IMR-90 (cell line): ENCODE measurements at regions not wholly inside any gene's neighbourhood (a gene's known extent, or its start where the extent isn't known, plus 50 kb on each side); places are given as distances from the start of the nearest gene placed in this dataset.

Experiments used
- ATAC-seq: fragments of 200-7000 bp; cut with Tn5 transposase; 2 replicates; pipeline ENCODE4 v1.9.1; 2020; ENCODE audit warnings: low read depth, mild to moderate bottlenecking, moderate library complexity
- BruUV-seq: library from RNA; stranded (reverse); fragments of 400-500 nt; replicated peaks from 2 replicates; lab custom pipeline; 2021; lab: Mats Ljungman, UMichigan
- CTCF ChIA-PET: fragments of 300-600 bp; formaldehyde crosslinking; extraction: SDS; loops from one replicate; lab custom pipeline; 2021; ENCODE audit warnings: antibody characterized with exemption; lab: Yijun Ruan, JAX
- POLR2A ChIA-PET: fragments of 300-600 bp; sonication (Branson Sonifier 250); formaldehyde crosslinking; loops from one replicate; lab custom pipeline; 2022; ENCODE audit warnings: antibody characterized with exemption; ENCODE audit not compliant: unreplicated experiment; lab: Charles Lee
- DNase-seq: peaks from one replicate; pipeline ENCODE4 v3.0.0; 2013
- H2AFZ ChIP-seq: replicated peaks from 2 replicates; pipeline ENCODE3; 2013; ENCODE audit warnings: low read length, mild to moderate bottlenecking; ENCODE audit not compliant: poor library complexity
- H2AK5ac ChIP-seq: 2 replicates; pipeline ENCODE4 v1.6.1; 2013; ENCODE audit warnings: low read depth, low read length, inconsistent platforms
- H2AK9ac ChIP-seq: replicated peaks from 2 replicates; pipeline ENCODE3; 2013; ENCODE audit warnings: mild to moderate bottlenecking, low read depth, low read length, moderate library complexity; ENCODE audit not compliant: poor library complexity
- H2BK120ac ChIP-seq: 2 replicates; pipeline ENCODE4 v1.6.1; 2013; ENCODE audit warnings: low read depth, low read length, inconsistent platforms
- H2BK15ac ChIP-seq: 3 replicates; pipeline ENCODE4 v1.6.1; 2013; ENCODE audit warnings: low read depth, low read length, inconsistent platforms
- H2BK20ac ChIP-seq: 2 replicates; pipeline ENCODE4 v1.6.1; 2013; ENCODE audit warnings: low read depth, mild to moderate bottlenecking, inconsistent platforms, low read length, moderate library complexity
- H2BK5ac ChIP-seq: 2 replicates; pipeline ENCODE4 v1.6.1; 2013; ENCODE audit warnings: mild to moderate bottlenecking, low read depth, low read length, inconsistent platforms; ENCODE audit not compliant: poor library complexity, severe bottlenecking
- H3K14ac ChIP-seq: replicated peaks from 2 replicates; pipeline ENCODE4 v1.6.1; 2013; ENCODE audit warnings: low read depth, low read length, inconsistent platforms
- H3K18ac ChIP-seq: 2 replicates; pipeline ENCODE4 v1.6.1; 2013; ENCODE audit warnings: low read depth, low read length, control low read depth
- H3K23ac ChIP-seq: 2 replicates; pipeline ENCODE4 v1.6.1; 2013; ENCODE audit warnings: low read depth, low read length, inconsistent platforms
- H3K27ac ChIP-seq: 2 replicates; pipeline ENCODE4 v1.5.1; 2013; ENCODE audit warnings: mild to moderate bottlenecking, control low read depth, low read length; ENCODE audit not compliant: insufficient read depth
- H3K27me3 ChIP-seq: 2 replicates; pipeline ENCODE4 v1.6.1; 2013; ENCODE audit warnings: low read length; ENCODE audit not compliant: control insufficient read depth, insufficient read depth
- H3K36me3 ChIP-seq: 2 replicates; pipeline ENCODE4 v1.6.1; 2013; ENCODE audit warnings: low read length, mixed read lengths; ENCODE audit not compliant: control insufficient read depth, insufficient read depth
- H3K4ac ChIP-seq: 2 replicates; pipeline ENCODE4 v1.6.1; 2013; ENCODE audit warnings: low read depth, low read length, inconsistent platforms
- H3K4me1 ChIP-seq: 2 replicates; pipeline ENCODE4 v1.6.1; 2013; ENCODE audit warnings: low read length, mixed read lengths; ENCODE audit not compliant: control insufficient read depth, insufficient read depth
- H3K4me2 ChIP-seq: 2 replicates; pipeline ENCODE4 v1.6.1; 2013; ENCODE audit warnings: low read depth, mild to moderate bottlenecking, control low read depth, low read length, moderate library complexity
- H3K4me3 ChIP-seq: 2 replicates; pipeline ENCODE4 v1.5.1; 2013; ENCODE audit warnings: low read depth, mild to moderate bottlenecking, control low read depth, low read length, moderate library complexity; ENCODE audit not compliant: insufficient read depth
- H3K56ac ChIP-seq: 2 replicates; pipeline ENCODE4 v1.6.1; 2013; ENCODE audit warnings: low read length, inconsistent platforms; ENCODE audit not compliant: insufficient read depth; ENCODE audit errors: extremely low read depth
- H3K79me1 ChIP-seq, 2 experiments: 2 replicates each; pipeline ENCODE4 v1.6.1; 2013; ENCODE audit warnings: low read length in 2 of 2, inconsistent platforms in 1 of 2, low read depth in 1 of 2
- H3K9ac ChIP-seq: 2 replicates; pipeline ENCODE4 v1.6.1; 2013; ENCODE audit warnings: low read depth, low read length, control low read depth
- H3K9me1 ChIP-seq: 2 replicates; pipeline ENCODE4 v1.6.1; 2013; ENCODE audit warnings: low read length, inconsistent platforms; ENCODE audit not compliant: insufficient read depth
- H3K9me3 ChIP-seq: 2 replicates; pipeline ENCODE4 v1.6.1; 2013; ENCODE audit warnings: low read length; ENCODE audit not compliant: control insufficient read depth, insufficient read depth
- H4K20me1 ChIP-seq: 2 replicates; pipeline ENCODE4 v1.6.1; 2013; ENCODE audit warnings: low read length, inconsistent platforms; ENCODE audit not compliant: insufficient read depth
- H4K5ac ChIP-seq: 2 replicates; pipeline ENCODE4 v1.6.1; 2013; ENCODE audit warnings: mild to moderate bottlenecking, low read depth, low read length, control low read depth
- H4K8ac ChIP-seq, 2 experiments: 2 replicates each; pipeline ENCODE4 v1.6.1; 2013; ENCODE audit warnings: low read depth in 2 of 2, low read length in 2 of 2, control low read depth in 1 of 2, inconsistent platforms in 1 of 2
- H4K91ac ChIP-seq: 2 replicates; pipeline ENCODE4 v1.6.1; 2013; ENCODE audit warnings: low read depth, low read length, inconsistent platforms; ENCODE audit not compliant: insufficient read depth
- CEBPB ChIP-seq: IDR thresholded peaks from 2 replicates; pipeline ENCODE4 v1.6.1; 2012; ENCODE audit warnings: low read depth, low read length, improper control_type of control experiment
- CHD1 ChIP-seq: IDR thresholded peaks from 2 replicates; pipeline ENCODE4 v1.6.1; 2012; ENCODE audit warnings: low read depth, low read length, improper control_type of control experiment
- CTCF ChIP-seq: conservative IDR thresholded peaks from 2 replicates; pipeline ENCODE4 v1.5.1; 2012; ENCODE audit warnings: mild to moderate bottlenecking, low read depth, low read length, improper control_type of control experiment
- ELK1 ChIP-seq: fragments of 150-350 bp; IDR thresholded peaks from 2 replicates; pipeline ENCODE4 v1.6.1; 2016; ENCODE audit warnings: low read depth, mild to moderate bottlenecking, low read length, moderate library complexity, borderline replicate concordance
- MAFK ChIP-seq: IDR thresholded peaks from 2 replicates; pipeline ENCODE4 v1.6.1; 2012; ENCODE audit warnings: low read depth, low read length, improper control_type of control experiment
- MXI1 ChIP-seq: IDR thresholded peaks from 2 replicates; pipeline ENCODE4 v1.6.1; 2012; ENCODE audit warnings: low read depth, mild to moderate bottlenecking, low read length, moderate library complexity, borderline replicate concordance
- NFE2L2 ChIP-seq: fragments of 150-350 bp; IDR thresholded peaks from 2 replicates; pipeline ENCODE4 v1.6.1; 2016; ENCODE audit warnings: low read depth, mild to moderate bottlenecking, low read length
- POLR2A ChIP-seq: IDR thresholded peaks from 2 replicates; pipeline ENCODE4 v1.6.1; 2012; ENCODE audit warnings: mild to moderate bottlenecking, low read depth, low read length
- RFX5 ChIP-seq: IDR thresholded peaks from 2 replicates; pipeline ENCODE4 v1.8.0; 2012; ENCODE audit warnings: low read depth, mild to moderate bottlenecking, low read length, moderate library complexity
- SMC3 ChIP-seq: fragments of 150-350 bp; IDR thresholded peaks from 2 replicates; pipeline ENCODE4 v1.6.1; 2016; ENCODE audit warnings: low read depth, mild to moderate bottlenecking, antibody characterized with exemption, low read length, moderate library complexity
- USF2 ChIP-seq: fragments of 150-350 bp; IDR thresholded peaks from 2 replicates; pipeline ENCODE4 v1.6.1; 2017; ENCODE audit warnings: mild to moderate bottlenecking, antibody characterized with exemption, low read length, low read depth
- WGBS, 2 experiments: methylation state at CpG; one replicate each; pipeline versions ENCODE4 v1.1.5 to v1.1.7; 2013; ENCODE audit warnings: missing lambda C conversion rate in 2 of 2; ENCODE audit not compliant: insufficient read length in 1 of 2; ENCODE audit errors: extremely low coverage in 2 of 2; 5-methylcytosine and 5-hydroxymethylcytosine counted together
- dilution Hi-C: fragments of 300-500 bp; cut with HindIII; formaldehyde crosslinking; loops from one replicate; pipeline ENCODE4 v1.14.3; 2018; ENCODE audit warnings: low sequenced_read_pairs; ENCODE audit not compliant: unreplicated experiment
- in situ Hi-C: fragments of 300-500 bp; cut with MboI; formaldehyde crosslinking; loops from 3 replicates; pipeline ENCODE4 v1.14.3; 2019; ENCODE audit warnings: low sequenced_read_pairs, inconsistent platforms, mixed read lengths
- intact Hi-C: fragments of 100-400 bp; cut with micrococcal nuclease; formaldehyde crosslinking; loops from 2 replicates; pipeline ENCODE4 v1.10.0; 2022

- no peak for TF ChIP-seq USF2
Observed at GRCh38 chr2:60352491-60353405, 200.7 kb downstream of the BCL11A start (continued).

GRCh38 chr2:60351802-60352201, 201.7 kb downstream of the BCL11A start:
- dilution Hi-C loops (no loop called here), in situ Hi-C loops (no loop called here), intact Hi-C loops (no loop called here)
- Histone ChIP-seq H2AK5ac (no peak overlapping the region), H2BK5ac (no peak overlapping the region), H3K14ac (no peak overlapping the region), H3K56ac (no peak overlapping the region), H3K4me1 (no peaks in the 10 kb centered on the region), H3K9me1 (no peaks in the 10 kb centered on the region), H2BK15ac (no peak overlapping the region), H3K4ac (no peak overlapping the region), H4K20me1 (no peaks in the 10 kb centered on the region), H3K79me1 (no peaks in the 10 kb centered on the region), H3K9me3 (no peaks in the 10 kb centered on the region), H2AFZ (no peak overlapping the region), H3K9ac (no peak overlapping the region), H3K27me3 (no peaks in the 10 kb centered on the region), H2BK120ac (no peak overlapping the region), H4K5ac (no peak overlapping the region), H3K4me2 (no peak overlapping the region), H4K8ac (no peak overlapping the region), H3K4me3 (no peak overlapping the region), H3K27ac (no peak overlapping the region), H3K36me3 (no peaks in the 10 kb centered on the region), H3K18ac (no peak overlapping the region), H2AK9ac (no peak overlapping the region), H2BK20ac (no peak overlapping the region), H3K23ac (no peak overlapping the region), H4K91ac (no peak overlapping the region)
- ChIA-PET CTCF (no interaction called here), POLR2A (no interaction called here)
- 29% methylated on average over 1 of the region's 8 CpGs; no CpG with 5 or more reads in 1 of the 2 experiments for WGBS, 2 experiments
- BruUV-seq, result no TSS peak
- ATAC-seq, result no peak
- no peak for DNase-seq
- no peak for TF ChIP-seq POLR2A
- TF ChIP-seq MAFK, result no peak
- no peak for TF ChIP-seq NFE2L2
- no peak for TF ChIP-seq MXI1
- TF ChIP-seq RFX5, result no peak
- no peak for TF ChIP-seq USF2
- no peak for TF ChIP-seq ELK1
- TF ChIP-seq CHD1, result no peak
- TF ChIP-seq SMC3, result no peak
- TF ChIP-seq CEBPB, result no peak
- no peak for TF ChIP-seq CTCF
